Esophagus (tissue), 2 donors: ENCODE measurements at regions not wholly inside any gene's neighbourhood (a gene's known extent, or its start where the extent isn't known, plus 50 kb on each side); places are given as distances from the start of the nearest gene placed in this dataset.

Experiments used
- H3K27ac ChIP-seq, 2 donors: one replicate each; pipeline ENCODE4 v1.5.1; 2013; ENCODE audit warnings: low read depth in 2 of 2, mild to moderate bottlenecking in 2 of 2, inconsistent platforms in 1 of 2, low read length in 1 of 2, moderate library complexity in 1 of 2
- H3K27me3 ChIP-seq, 2 donors: one replicate each; pipeline ENCODE4 v1.6.1; 2013; ENCODE audit warnings: low read length in 2 of 2, control low read depth in 1 of 2, mild to moderate bottlenecking in 1 of 2; ENCODE audit not compliant: insufficient read depth in 2 of 2, control insufficient read depth in 1 of 2
- H3K36me3 ChIP-seq, 2 donors: one replicate each; pipeline ENCODE4 v1.6.1; 2013; ENCODE audit warnings: low read length in 1 of 2; ENCODE audit not compliant: control insufficient read depth in 2 of 2, insufficient read depth in 2 of 2
- H3K4me1 ChIP-seq, 2 donors: one replicate each; pipeline ENCODE4 v1.6.1; 2013; ENCODE audit warnings: low read length in 1 of 2; ENCODE audit not compliant: control insufficient read depth in 2 of 2, insufficient read depth in 2 of 2
- H3K4me3 ChIP-seq, 2 donors: one replicate each; pipeline ENCODE4 v1.5.1; 2013; ENCODE audit warnings: low read length in 2 of 2, mild to moderate bottlenecking in 2 of 2, low read depth in 1 of 2, moderate library complexity in 1 of 2
- H3K9me3 ChIP-seq, 2 donors: one replicate each; pipeline ENCODE4 v1.6.1; 2013; ENCODE audit warnings: mild to moderate bottlenecking in 2 of 2, low read depth in 1 of 2, low read length in 1 of 2, moderate library complexity in 1 of 2; ENCODE audit not compliant: control insufficient read depth in 2 of 2, insufficient read depth in 1 of 2
- WGBS, 2 donors: extraction: QIAGEN DNeasy Blood & Tissue Kit; methylation state at CpG; one replicate each; pipeline ENCODE4 v1.1.7; 2013; 5-methylcytosine and 5-hydroxymethylcytosine counted together
- donor health status: healthy with polysubstance abuse.
- donor health status: Bipolar disorder and iron deficiency.

- peaks cover 0 to 4% of the 10 kb centered on the region in 2 donors for H3K4me1 ChIP-seq
- H3K27ac ChIP-seq: no peak overlapping the region
These were observed 54.3 kb upstream of the PTPN1 start for GRCh38 chr20:50455656-50456451.

GRCh38 chr20:50456452-50457324 lies 53.5 kb upstream of the PTPN1 start:
- WGBS, 2 donors: 87 to 89% methylated on average over 8 of the region's 8 CpGs
- peaks cover 0 to 2% of the 10 kb centered on the region in 2 donors for H3K4me1 ChIP-seq
- no peaks in the 10 kb centered on the region for H3K36me3 ChIP-seq
- no peaks in the 10 kb centered on the region for H3K27me3 ChIP-seq
- H3K9me3 ChIP-seq: no peaks in the 10 kb centered on the region
- H3K4me3 ChIP-seq: no peak overlapping the region
- H3K27ac ChIP-seq: no peak overlapping the region

More at GRCh38 chr20:50455656-50456451, 54.3 kb upstream of the PTPN1 start:
- Histone ChIP-seq H3K27me3 (no peaks in the 10 kb centered on the region), H3K4me3 (no peak overlapping the region), H3K36me3 (no peaks in the 10 kb centered on the region), H3K9me3 (no peaks in the 10 kb centered on the region)
- WGBS, 2 donors: 43 to 61% methylated on average over 19 of the region's 19 CpGs

DNA sequence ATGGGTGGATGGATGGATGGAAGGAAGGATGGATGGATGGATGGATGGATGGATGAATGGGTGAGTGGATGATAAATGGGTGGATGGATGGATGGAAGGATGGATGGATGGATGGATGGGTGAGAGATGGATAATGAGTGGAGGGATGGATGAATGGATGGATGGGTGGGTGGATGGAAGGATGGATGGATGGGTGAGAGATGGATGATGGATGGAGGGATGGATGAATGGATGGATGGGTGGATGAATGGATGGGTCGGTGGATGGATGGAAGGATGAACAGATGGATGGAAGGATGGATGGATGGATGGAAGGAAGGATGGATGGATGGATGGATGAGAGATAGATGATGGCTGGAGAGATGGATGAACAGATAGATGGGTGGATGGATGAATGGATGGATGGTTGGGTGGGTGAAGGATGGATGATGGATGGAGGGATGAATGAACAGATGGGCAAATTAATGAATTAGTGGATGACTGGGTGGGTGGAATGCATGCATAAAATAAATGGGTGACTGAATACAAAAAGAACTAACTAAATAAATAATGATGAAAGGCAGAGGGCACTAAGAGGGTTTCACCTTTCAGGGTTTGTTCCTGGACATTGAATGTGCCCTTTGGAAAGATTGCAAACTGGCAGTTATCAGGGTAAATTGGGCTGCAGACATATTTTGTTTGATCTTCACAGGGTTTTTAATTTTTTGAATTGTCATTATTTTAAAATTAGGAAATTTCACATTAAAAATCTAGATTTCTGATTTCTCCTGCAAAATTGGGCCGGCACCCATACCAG lies 50.9 kb upstream of the PTPN1 start:
- H3K4me3 ChIP-seq: no peak overlapping the region
- no peaks in the 10 kb centered on the region for H3K27me3 ChIP-seq
- peaks cover 0 to 2% of the 10 kb centered on the region in 2 donors for H3K4me1 ChIP-seq
- WGBS, 2 donors: 94 to 95% methylated on average over 2 of the region's 2 CpGs
- no peaks in the 10 kb centered on the region for H3K36me3 ChIP-seq
- H3K27ac ChIP-seq: no peak overlapping the region
- H3K9me3 ChIP-seq: no peaks in the 10 kb centered on the region

DNA sequence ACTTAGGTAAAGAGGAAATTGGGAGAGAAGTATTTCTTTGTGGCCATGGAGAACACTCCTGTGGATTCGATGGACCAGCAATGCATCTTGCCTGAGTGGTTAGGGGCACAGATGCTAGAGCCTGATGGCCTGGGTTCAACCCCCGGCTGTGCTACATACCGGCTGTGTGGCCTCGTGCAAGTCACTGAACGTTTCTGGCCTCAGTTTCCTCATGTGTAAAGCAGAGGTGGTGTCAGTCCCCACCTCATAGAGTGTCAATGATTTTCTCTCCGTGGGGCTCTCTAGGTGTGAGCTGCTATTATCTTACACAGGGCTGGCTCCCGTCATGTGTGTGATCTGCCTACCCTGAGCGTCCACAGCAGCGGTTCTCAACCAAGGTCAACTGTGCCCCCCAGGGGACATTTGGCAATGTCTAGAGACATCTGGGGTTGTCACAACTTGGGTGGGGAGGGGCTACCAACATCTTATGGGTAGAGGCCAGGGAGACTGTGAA lies 50.0 kb upstream of the PTPN1 start:
- no peaks in the 10 kb centered on the region for H3K36me3 ChIP-seq
- H3K27ac ChIP-seq: no peak overlapping the region
- H3K27me3 ChIP-seq: no peaks in the 10 kb centered on the region
- H3K4me3 ChIP-seq: no peak overlapping the region
- no peaks in the 10 kb centered on the region for H3K9me3 ChIP-seq
- peaks cover 0 to 2% of the 10 kb centered on the region in 2 donors for H3K4me1 ChIP-seq
- WGBS, 2 donors: 71% methylated on average over 9 of the region's 9 CpGs
